ENCODE measurements at regions not wholly inside any gene's neighbourhood (a gene's known extent, or its start where the extent isn't known, plus 50 kb on each side); places are given as distances from the start of the nearest gene placed in this dataset.

GRCh38 chr11:92812841-92813240, 156.6 kb upstream of the MTNR1B start:
- no peak overlapping the region for H3K27ac ChIP-seq
- no peak for TF ChIP-seq ZFX (IDR thresholded peaks at IDR 0.05; ENCODE audit: borderline replicate concordance)
- TF ChIP-seq CTCF (IDR thresholded peaks at IDR 0.05): no peak

- TF ChIP-seq CTCF (IDR thresholded peaks at IDR 0.05) (no peak), ZFX (IDR thresholded peaks at IDR 0.05; ENCODE audit: borderline replicate concordance) (no peak)
- no peak overlapping the region for H3K27ac ChIP-seq
These were observed 149.6 kb upstream of the MTNR1B start for GRCh38 chr11:92819830-92820229.

GRCh38 chr11:92820860-92821259, 148.6 kb upstream of the MTNR1B start:
- no peak overlapping the region for H3K27ac ChIP-seq
- no peak for TF ChIP-seq ZFX (IDR thresholded peaks at IDR 0.05; ENCODE audit: borderline replicate concordance)

- H3K27ac ChIP-seq: no peak overlapping the region
- no peak for TF ChIP-seq CTCF (IDR thresholded peaks at IDR 0.05)
- TF ChIP-seq ZFX (IDR thresholded peaks at IDR 0.05; ENCODE audit: borderline replicate concordance): no peak
These were observed 147.0 kb upstream of the MTNR1B start for GRCh38 chr11:92822410-92822809.

- TF ChIP-seq CTCF (IDR thresholded peaks at IDR 0.05): no peak
- TF ChIP-seq ZFX (IDR thresholded peaks at IDR 0.05; ENCODE audit: borderline replicate concordance): no peak
- no peak overlapping the region for H3K27ac ChIP-seq
These were observed 143.3 kb upstream of the MTNR1B start for GRCh38 chr11:92826136-92826535.

- TF ChIP-seq ZFX (IDR thresholded peaks at IDR 0.05; ENCODE audit: borderline replicate concordance) (no peak), CTCF (IDR thresholded peaks at IDR 0.05) (no peak)
- no peak overlapping the region for H3K27ac ChIP-seq
These were observed 142.8 kb upstream of the MTNR1B start for GRCh38 chr11:92826603-92827002.

GRCh38 chr11:92827132-92827531, 142.3 kb upstream of the MTNR1B start:
- H3K27ac ChIP-seq: no peak overlapping the region
- TF ChIP-seq CTCF (IDR thresholded peaks at IDR 0.05) (no peak), ZFX (IDR thresholded peaks at IDR 0.05; ENCODE audit: borderline replicate concordance) (no peak)

- TF ChIP-seq CTCF (IDR thresholded peaks at IDR 0.05) (no peak), ZFX (IDR thresholded peaks at IDR 0.05; ENCODE audit: borderline replicate concordance) (no peak)
- no peak overlapping the region for H3K27ac ChIP-seq
These were observed 140.9 kb upstream of the MTNR1B start for GRCh38 chr11:92828556-92828955.
